H1 (cell line): ENCODE measurements at regions not wholly inside any gene's neighbourhood (a gene's known extent, or its start where the extent isn't known, plus 50 kb on each side); places are given as distances from the start of the nearest gene placed in this dataset.

Experiments used
- CTCF ChIA-PET: fragments of 300-600 bp; sonication (Branson Sonifier 250); formaldehyde crosslinking; loops from one replicate; lab custom pipeline; 2021; ENCODE audit not compliant: partially characterized antibody; lab: Charles Lee
- POLR2A ChIA-PET: fragments of 300-600 bp; sonication (Branson Sonifier 250); formaldehyde crosslinking; loops from one replicate; lab custom pipeline; 2021; ENCODE audit warnings: inconsistent platforms; ENCODE audit not compliant: partially characterized antibody; lab: Charles Lee
- DNase-seq, 2 experiments: peaks; one replicate each; pipeline versions ENCODE4 v3.0.0 to v3.0.0-alpha.2; 2010 to 2022; ENCODE audit warnings: low spot score in 2 of 2, low read depth in 1 of 2, mixed read lengths in 1 of 2
- FAIRE-seq: peaks from 2 replicates; lab custom pipeline; 2011; peaks lifted over from hg19 to GRCh38; lab: Jason Lieb, UNC
- H2AFZ ChIP-seq: 2 replicates; pipeline ENCODE4 v1.8.1; 2012; ENCODE audit warnings: low read length, inconsistent platforms
- H2AK5ac ChIP-seq: 2 replicates; pipeline ENCODE4 v1.6.1; 2013; ENCODE audit warnings: low read depth, low read length
- H2BK120ac ChIP-seq: replicated peaks from 2 replicates; pipeline ENCODE3; 2013; ENCODE audit warnings: low read depth, low read length, inconsistent platforms
- H2BK12ac ChIP-seq: 2 replicates; pipeline ENCODE4 v1.6.1; 2013; ENCODE audit warnings: low read depth, low read length
- H2BK15ac ChIP-seq: 2 replicates; pipeline ENCODE4 v1.6.1; 2013; ENCODE audit warnings: low read length
- H2BK20ac ChIP-seq: 2 replicates; pipeline ENCODE4 v1.6.1; 2013; ENCODE audit warnings: low read length
- H2BK5ac ChIP-seq: 2 replicates; pipeline ENCODE4 v1.6.1; 2013; ENCODE audit warnings: low read depth, low read length
- H3K14ac ChIP-seq: 2 replicates; pipeline ENCODE4 v1.6.1; 2013; ENCODE audit warnings: inconsistent platforms; ENCODE audit not compliant: insufficient read length
- H3K18ac ChIP-seq: 2 replicates; pipeline ENCODE4 v1.6.1; 2013; ENCODE audit warnings: low read length; ENCODE audit errors: extremely low read depth
- H3K23ac ChIP-seq: 2 replicates; pipeline ENCODE4 v1.6.1; 2013; ENCODE audit warnings: inconsistent platforms; ENCODE audit not compliant: insufficient read length
- H3K23me2 ChIP-seq: 2 replicates; pipeline ENCODE4 v1.6.1; 2013; ENCODE audit warnings: low read depth, low read length
- H3K27ac ChIP-seq: 2 replicates; pipeline ENCODE4 v1.6.1; 2011; ENCODE audit warnings: low read depth, low read length, inconsistent platforms
- H3K27me3 ChIP-seq, 4 experiments: replicated peaks in 1 of 4; 1 replicate in 1 of 4; 2 replicates in 3 of 4; pipeline versions ENCODE4 v1.6.1 to v1.8.1; 2011 to 2013; ENCODE audit warnings: low read length in 3 of 4, mild to moderate bottlenecking in 3 of 4, inconsistent platforms in 2 of 4, mixed read lengths in 2 of 4, moderate library complexity in 1 of 4; ENCODE audit not compliant: control insufficient read depth in 3 of 4, insufficient read depth in 3 of 4; ENCODE audit errors: extremely low read depth in 1 of 4
- H3K36me3 ChIP-seq, 4 experiments: 2 replicates each; pipeline versions ENCODE4 v1.6.1 to v1.8.1; 2011 to 2013; ENCODE audit warnings: mild to moderate bottlenecking in 4 of 4, low read length in 3 of 4, moderate library complexity in 2 of 4, control low read depth in 1 of 4, inconsistent platforms in 1 of 4; ENCODE audit not compliant: insufficient read depth in 4 of 4, control insufficient read depth in 2 of 4
- H3K4ac ChIP-seq: replicated peaks from 2 replicates; pipeline ENCODE3; 2013; ENCODE audit warnings: low read length, low read depth, mixed read lengths, inconsistent platforms; ENCODE audit not compliant: insufficient read length
- H3K4me1 ChIP-seq, 4 experiments: replicated peaks in 1 of 4; 1 replicate in 1 of 4; 2 replicates in 3 of 4; pipeline versions ENCODE4 v1.6.1 to v1.8.1; 2011 to 2013; ENCODE audit warnings: low read length in 3 of 4, inconsistent platforms in 2 of 4, mixed read lengths in 1 of 4; ENCODE audit not compliant: insufficient read depth in 4 of 4, control insufficient read depth in 3 of 4
- H3K4me2 ChIP-seq, 2 experiments: 2 replicates each; pipeline versions ENCODE4 v1.6.1 to v1.8.1; 2011 to 2013; ENCODE audit warnings: low read depth in 2 of 2, low read length in 2 of 2, control low read depth in 1 of 2, inconsistent platforms in 1 of 2, mild to moderate bottlenecking in 1 of 2; ENCODE audit not compliant: insufficient read depth in 1 of 2
- H3K4me3 ChIP-seq, 4 experiments: fragments of 200-600, 300-600 bp in 1 of 4; sonication (generic), shearing (Covaris generic), sonication (Bioruptor Twin) in 1 of 4; 2 replicates each; pipeline versions ENCODE4 v1.5.1 to v1.8.1; 2011 to 2016; ENCODE audit warnings: low read length in 4 of 4, low read depth in 3 of 4, control low read depth in 2 of 4, inconsistent platforms in 2 of 4, mild to moderate bottlenecking in 2 of 4, mixed read lengths in 1 of 4, moderate library complexity in 1 of 4; ENCODE audit not compliant: insufficient read depth in 2 of 4; ENCODE audit errors: extremely low read depth in 1 of 4
- H3K56ac ChIP-seq: replicated peaks from 2 replicates; pipeline ENCODE3; 2013; ENCODE audit warnings: low read depth, mild to moderate bottlenecking, mixed read lengths, low read length, inconsistent platforms; ENCODE audit not compliant: insufficient read length
- H3K79me1 ChIP-seq: 2 replicates; pipeline ENCODE4 v1.6.1; 2013; ENCODE audit warnings: low read depth, low read length, control low read depth
- H3K79me2 ChIP-seq, 2 experiments: 2 replicates each; pipeline versions ENCODE4 v1.6.1 to v1.8.1; 2012 to 2013; ENCODE audit warnings: low read length in 2 of 2, mild to moderate bottlenecking in 2 of 2, inconsistent platforms in 1 of 2; ENCODE audit not compliant: insufficient read depth in 2 of 2, control insufficient read depth in 1 of 2
- H3K9ac ChIP-seq, 4 experiments: replicated peaks in 1 of 4; 1 replicate in 1 of 4; 2 replicates in 3 of 4; pipeline versions ENCODE4 v1.6.1 to v1.8.1; 2011 to 2013; ENCODE audit warnings: low read depth in 3 of 4, low read length in 3 of 4, control low read depth in 2 of 4, mild to moderate bottlenecking in 2 of 4, moderate library complexity in 2 of 4, inconsistent platforms in 1 of 4; ENCODE audit errors: extremely low read depth in 1 of 4
- H3K9me3 ChIP-seq, 2 experiments: 2 replicates each; pipeline versions ENCODE4 v1.6.1 to v1.8.1; 2012 to 2013; ENCODE audit warnings: mild to moderate bottlenecking in 2 of 2, moderate library complexity in 2 of 2, control low read depth in 1 of 2, inconsistent platforms in 1 of 2, low read depth in 1 of 2, low read length in 1 of 2, mixed read lengths in 1 of 2; ENCODE audit not compliant: insufficient read depth in 2 of 2
- H4K20me1 ChIP-seq, 2 experiments: replicated peaks in 1 of 2; 2 replicates each; pipeline versions ENCODE3 to v1.8.1; 2011 to 2013; ENCODE audit warnings: inconsistent platforms in 2 of 2, low read length in 2 of 2, mild to moderate bottlenecking in 1 of 2; ENCODE audit not compliant: insufficient read depth in 2 of 2, control insufficient read depth in 1 of 2
- H4K5ac ChIP-seq: 2 replicates; pipeline ENCODE4 v1.6.1; 2013; ENCODE audit warnings: low read length, low read depth, mixed read lengths, inconsistent platforms; ENCODE audit not compliant: insufficient read length
- H4K8ac ChIP-seq: 2 replicates; pipeline ENCODE4 v1.8.0; 2013; ENCODE audit warnings: mild to moderate bottlenecking, moderate library complexity, low read length, inconsistent platforms; ENCODE audit not compliant: insufficient read depth; ENCODE audit errors: extremely low read depth
- H4K91ac ChIP-seq: replicated peaks from 2 replicates; pipeline ENCODE3; 2013; ENCODE audit warnings: low read length, mixed read lengths, inconsistent platforms; ENCODE audit not compliant: insufficient read length
- CEBPB ChIP-seq: IDR thresholded peaks from 2 replicates; pipeline ENCODE4 v1.6.1; 2012; ENCODE audit warnings: low read depth, low read length
- CTBP2 ChIP-seq: IDR thresholded peaks from 2 replicates; pipeline ENCODE4 v1.7.0; 2011; ENCODE audit warnings: borderline replicate concordance, mild to moderate bottlenecking, moderate library complexity, mixed read lengths, low read length; ENCODE audit not compliant: insufficient read depth, insufficient read length
- HDAC2 ChIP-seq, 2 experiments: fragments of 300-600 bp in 1 of 2; sonication (generic) in 1 of 2; IDR thresholded peaks; 2 replicates each; pipeline ENCODE4 v1.6.1; 2011 to 2012; ENCODE audit warnings: low read depth in 2 of 2, low read length in 2 of 2, mild to moderate bottlenecking in 2 of 2, moderate library complexity in 2 of 2, borderline replicate concordance in 1 of 2, inconsistent platforms in 1 of 2
- JUN ChIP-seq: IDR thresholded peaks from 2 replicates; pipeline ENCODE4 v1.6.1; 2011; ENCODE audit warnings: low read depth, mild to moderate bottlenecking, improper control_type of control experiment, low read length
- JUND ChIP-seq: IDR thresholded peaks from 2 replicates; pipeline ENCODE4 v1.6.1; 2011; ENCODE audit warnings: mild to moderate bottlenecking, improper control_type of control experiment, low read length
- POLR2A ChIP-seq, 2 experiments: IDR thresholded peaks; 1 replicate in 1 of 2; 2 replicates in 1 of 2; pipeline ENCODE4 v1.6.1; 2011; ENCODE audit warnings: low read depth in 2 of 2, low read length in 2 of 2, mild to moderate bottlenecking in 2 of 2; ENCODE audit errors: control extremely low read depth in 1 of 2
- SIN3A ChIP-seq, 2 experiments: IDR thresholded peaks in 1 of 2; conservative IDR thresholded peaks in 1 of 2; 2 replicates each; pipeline ENCODE4 v1.6.1; 2011 to 2012; ENCODE audit warnings: low read length in 2 of 2, improper control_type of control experiment in 1 of 2, low read depth in 1 of 2, mild to moderate bottlenecking in 1 of 2
- SIX5 ChIP-seq: IDR thresholded peaks from 2 replicates; pipeline ENCODE4 v1.6.1; 2011; ENCODE audit warnings: mild to moderate bottlenecking, low read depth, low read length
- SP2 ChIP-seq: IDR thresholded peaks from 2 replicates; pipeline ENCODE4 v1.6.1; 2012; ENCODE audit warnings: mild to moderate bottlenecking, low read length, inconsistent platforms
- TAF1 ChIP-seq: IDR thresholded peaks from 2 replicates; pipeline ENCODE4 v1.6.1; 2011; ENCODE audit warnings: mild to moderate bottlenecking, low read depth, low read length
- TBP ChIP-seq: IDR thresholded peaks from 2 replicates; pipeline ENCODE4 v1.6.1; 2011; ENCODE audit warnings: low read depth, low read length, improper control_type of control experiment
- TCF12 ChIP-seq: IDR thresholded peaks from 2 replicates; pipeline ENCODE4 v1.6.1; 2011; ENCODE audit warnings: low read depth, mild to moderate bottlenecking, low read length
- WGBS, 2 experiments: shearing (Covaris generic) in 1 of 2; methylation state at CpG; one replicate each; pipeline versions ENCODE4 v1.1.6 to v1.1.7; 2013 to 2015; ENCODE audit warnings: low lambda C conversion rate in 2 of 2, mixed read lengths in 2 of 2, inconsistent platforms in 1 of 2, low coverage in 1 of 2, missing lambda C conversion rate in 1 of 2; ENCODE audit not compliant: insufficient replicate concordance in 2 of 2, insufficient coverage in 1 of 2, insufficient read length in 1 of 2; ENCODE audit errors: extremely low coverage in 1 of 2, missing lambda C conversion rate in 1 of 2; 5-methylcytosine and 5-hydroxymethylcytosine counted together
- TF ChIP-seq, protein P1 (sequence below): IDR thresholded peaks from 2 replicates; pipeline ENCODE4 v1.6.1; 2011; ENCODE audit warnings: low read length, improper control_type of control experiment

GRCh38 chr7:98040626-98041360 lies 50.8 kb upstream of the OCM2 start:
- H4K8ac ChIP-seq = no peak overlapping the region
- 0 out of 2 replicates have a peak overlapping the region, but pooled peaks have one; percentile 39 for H2BK12ac ChIP-seq
- peak overlapping the region; percentile 13; the same call in 1 of the 2 replicates for H2AFZ ChIP-seq
- H3K79me1 ChIP-seq = no peaks in the 10 kb centered on the region
- H3K56ac ChIP-seq = no peak overlapping the region
- no peak overlapping the region for H3K27ac ChIP-seq
- H4K91ac ChIP-seq = no peak overlapping the region
- no peak overlapping the region for H4K5ac ChIP-seq
- H2BK20ac ChIP-seq = no peak overlapping the region
- H3K4ac ChIP-seq = no peak overlapping the region
- H3K9ac ChIP-seq = no peak overlapping the region
- H3K23me2 ChIP-seq = no peaks in the 10 kb centered on the region
- H3K18ac ChIP-seq = no peak overlapping the region
- no peaks in the 10 kb centered on the region for H3K4me1 ChIP-seq
- no peaks in the 10 kb centered on the region for H3K36me3 ChIP-seq
- no peak for DNase-seq
- no peaks in the 10 kb centered on the region for H4K20me1 ChIP-seq
- ChIA-PET POLR2A (no interaction called here), CTCF (interaction anchor here (1.2 to 2.0 kb wide), 7 partner anchors 9 to 126 kb away, joined by 3 to 6 read pairs (median 5); no protein-coding TSS in a partner anchor)
- no peak overlapping the region for H3K4me2 ChIP-seq
- H2BK120ac ChIP-seq = no peak overlapping the region
- no peak overlapping the region for H3K4me3 ChIP-seq
- H3K9me3 ChIP-seq = no peaks in the 10 kb centered on the region
- H3K27me3 ChIP-seq = no peaks in the 10 kb centered on the region
- H2BK15ac ChIP-seq = no peak overlapping the region
- no peak overlapping the region for H2AK5ac ChIP-seq
- no peak overlapping the region for H2BK5ac ChIP-seq
- 93% methylated on average over 16 of the region's 17 CpGs; no CpG with 5 or more reads in 1 of the 2 experiments for WGBS, 2 experiments
- H3K14ac ChIP-seq = no peak overlapping the region
- H3K23ac ChIP-seq = no peak overlapping the region
- H3K79me2 ChIP-seq = no peaks in the 10 kb centered on the region
- FAIRE-seq = no peak
- TF ChIP-seq JUND (no peak), CEBPB (no peak), JUN (no peak), TAF1 (no peak), CTBP2 (no peak), SIX5 (no peak), TCF12 (no peak), TBP (no peak), POLR2A (IDR thresholded peaks at IDR 0.05; ENCODE audit: control extremely low read depth in 1 of 2, low read depth in 2 of 2, low read length in 2 of 2) (no peak), SIN3A (conservative IDR thresholded peaks at IDR 0.05 in 1 of 2, IDR thresholded peaks at IDR 0.05 in 1 of 2; ENCODE audit: low read depth in 1 of 2, low read length in 2 of 2) (no peak), HDAC2 (IDR thresholded peaks at IDR 0.05; ENCODE audit: borderline replicate concordance in 1 of 2, low read depth in 2 of 2, low read length in 2 of 2) (no peak), SP2 (no peak)
- TF ChIP-seq, protein P1, sequence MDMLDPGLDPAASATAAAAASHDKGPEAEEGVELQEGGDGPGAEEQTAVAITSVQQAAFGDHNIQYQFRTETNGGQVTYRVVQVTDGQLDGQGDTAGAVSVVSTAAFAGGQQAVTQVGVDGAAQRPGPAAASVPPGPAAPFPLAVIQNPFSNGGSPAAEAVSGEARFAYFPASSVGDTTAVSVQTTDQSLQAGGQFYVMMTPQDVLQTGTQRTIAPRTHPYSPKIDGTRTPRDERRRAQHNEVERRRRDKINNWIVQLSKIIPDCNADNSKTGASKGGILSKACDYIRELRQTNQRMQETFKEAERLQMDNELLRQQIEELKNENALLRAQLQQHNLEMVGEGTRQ = no peak
